ENCODE measurements at regions not wholly inside any gene's neighbourhood (a gene's known extent, or its start where the extent isn't known, plus 50 kb on each side); places are given as distances from the start of the nearest gene placed in this dataset.

- H3K4me1 ChIP-seq (ENCODE audit: control extremely low read depth in 1 of 4, control insufficient read depth in 4 of 4, insufficient read depth in 4 of 4, low read length in 3 of 4), result no peaks in the 10 kb centered on the region
- DNase-seq, result no peak
- H3K27me3 ChIP-seq (replicated peaks in 2 of 5; ENCODE audit: control insufficient read depth in 4 of 5, insufficient read depth in 5 of 5, low read length in 4 of 5), result peaks cover 0 to 14% (median 6%) of the 10 kb centered on the region in 5 experiments
- CTCF ChIA-PET, result no interaction called here
- H3K36me3 ChIP-seq (ENCODE audit: control insufficient read depth in 4 of 4, insufficient read depth in 4 of 4, low read length in 3 of 4), result no peaks in the 10 kb centered on the region
- H3K4me3 ChIP-seq (ENCODE audit: control insufficient read depth in 1 of 7, extremely low read depth in 1 of 7, insufficient read depth in 4 of 7, low read depth in 2 of 7, low read length in 6 of 7), result no peak overlapping the region
- H3K9me3 ChIP-seq (ENCODE audit: control extremely low read depth in 1 of 5, control insufficient read depth in 4 of 5, insufficient read depth in 2 of 5, low read depth in 1 of 5, low read length in 4 of 5), result peaks cover 0 to 4% (median 0%) of the 10 kb centered on the region in 5 experiments
- POLR2A ChIA-PET, result no interaction called here
- no peak overlapping the region for H3K27ac ChIP-seq (ENCODE audit: insufficient read depth in 1 of 2, low read depth in 1 of 2, low read length in 2 of 2, poor library complexity in 1 of 2, severe bottlenecking in 2 of 2)
Observed at GRCh38 chr15:79582650-79583049, 150.5 kb downstream of the MINAR1 start.

- no peaks in the 10 kb centered on the region for H3K9me3 ChIP-seq (ENCODE audit: control extremely low read depth in 1 of 5, control insufficient read depth in 4 of 5, insufficient read depth in 2 of 5, low read depth in 1 of 5, low read length in 4 of 5)
- 85% methylated on average over 5 of the region's 6 CpGs for WGBS (ENCODE audit: insufficient coverage)
- no peaks in the 10 kb centered on the region for H3K4me1 ChIP-seq (ENCODE audit: control extremely low read depth in 1 of 4, control insufficient read depth in 4 of 4, insufficient read depth in 4 of 4, low read length in 3 of 4)
- DNase-seq, result no peak
- CTCF ChIA-PET, result interaction anchor here (5.1 kb wide), 1 partner anchor 211 kb away, joined by 31 read pairs; no protein-coding TSS in a partner anchor
- H3K27me3 ChIP-seq (replicated peaks in 2 of 5; ENCODE audit: control insufficient read depth in 4 of 5, insufficient read depth in 5 of 5, low read length in 4 of 5), result peaks cover 0 to 9% (median 5%) of the 10 kb centered on the region in 5 experiments
- H3K27ac ChIP-seq (ENCODE audit: insufficient read depth in 1 of 2, low read depth in 1 of 2, low read length in 2 of 2, poor library complexity in 1 of 2, severe bottlenecking in 2 of 2), result no peak overlapping the region
- POLR2A ChIA-PET, result no interaction called here
- H3K4me3 ChIP-seq (ENCODE audit: control insufficient read depth in 1 of 7, extremely low read depth in 1 of 7, insufficient read depth in 4 of 7, low read depth in 2 of 7, low read length in 6 of 7), result no peak overlapping the region
- no peaks in the 10 kb centered on the region for H3K36me3 ChIP-seq (ENCODE audit: control insufficient read depth in 4 of 4, insufficient read depth in 4 of 4, low read length in 3 of 4)
Observed at GRCh38 chr15:79592126-79592525, 160.0 kb downstream of the MINAR1 start.

- H3K4me3 ChIP-seq (ENCODE audit: control insufficient read depth in 1 of 7, extremely low read depth in 1 of 7, insufficient read depth in 4 of 7, low read depth in 2 of 7, low read length in 6 of 7), result no peak overlapping the region
- H3K4me1 ChIP-seq (ENCODE audit: control extremely low read depth in 1 of 4, control insufficient read depth in 4 of 4, insufficient read depth in 4 of 4, low read length in 3 of 4), result no peaks in the 10 kb centered on the region
- no peaks in the 10 kb centered on the region for H3K9me3 ChIP-seq (ENCODE audit: control extremely low read depth in 1 of 5, control insufficient read depth in 4 of 5, insufficient read depth in 2 of 5, low read depth in 1 of 5, low read length in 4 of 5)
- 72% methylated on average over 3 of the region's 4 CpGs for WGBS (ENCODE audit: insufficient coverage)
- ChIA-PET POLR2A (no interaction called here), CTCF (interaction anchor here (1.6 to 5.1 kb wide), 2 partner anchors 213 to 256 kb away, joined by 4 to 31 read pairs; no protein-coding TSS in a partner anchor)
- no peak overlapping the region for H3K27ac ChIP-seq (ENCODE audit: insufficient read depth in 1 of 2, low read depth in 1 of 2, low read length in 2 of 2, poor library complexity in 1 of 2, severe bottlenecking in 2 of 2)
- H3K36me3 ChIP-seq (ENCODE audit: control insufficient read depth in 4 of 4, insufficient read depth in 4 of 4, low read length in 3 of 4), result no peaks in the 10 kb centered on the region
- peaks cover 0 to 8% (median 5%) of the 10 kb centered on the region in 5 experiments for H3K27me3 ChIP-seq (replicated peaks in 2 of 5; ENCODE audit: control insufficient read depth in 4 of 5, insufficient read depth in 5 of 5, low read length in 4 of 5)
- DNase-seq, result no peak
Observed at GRCh38 chr15:79593119-79593869, 161.2 kb downstream of the MINAR1 start.

DNA sequence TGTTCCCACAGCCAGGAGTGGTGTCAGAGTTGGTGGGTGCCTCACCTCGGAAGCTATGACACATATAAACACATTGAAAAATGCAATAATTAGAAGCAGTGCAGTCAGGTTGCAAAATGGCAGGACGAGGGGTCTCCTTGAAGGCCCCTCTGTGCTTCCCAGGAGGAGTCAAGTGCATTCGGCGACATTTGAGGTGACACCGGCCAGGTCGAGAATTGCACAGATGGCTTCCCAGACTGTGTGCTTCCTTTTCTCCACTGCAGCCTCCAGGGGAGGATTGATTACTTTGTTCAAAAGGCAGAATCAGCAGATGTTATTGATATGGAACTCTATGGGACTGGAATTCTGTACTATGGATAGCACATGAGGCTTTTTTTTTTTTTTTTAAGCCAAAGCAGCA is 163.2 kb downstream of the MINAR1 start:
- no peaks in the 10 kb centered on the region for H3K36me3 ChIP-seq (ENCODE audit: control insufficient read depth in 4 of 4, insufficient read depth in 4 of 4, low read length in 3 of 4)
- H3K9me3 ChIP-seq (ENCODE audit: control extremely low read depth in 1 of 5, control insufficient read depth in 4 of 5, insufficient read depth in 2 of 5, low read depth in 1 of 5, low read length in 4 of 5), result no peaks in the 10 kb centered on the region
- ChIA-PET POLR2A (no interaction called here), CTCF (interaction anchor here (0.7 to 5.1 kb wide), 9 partner anchors 10 to 242 kb away, joined by 3 to 77 read pairs (median 4); no protein-coding TSS in a partner anchor)
- peaks cover 0 to 14% (median 5%) of the 10 kb centered on the region in 5 experiments for H3K27me3 ChIP-seq (replicated peaks in 2 of 5; ENCODE audit: control insufficient read depth in 4 of 5, insufficient read depth in 5 of 5, low read length in 4 of 5)
- no peaks in the 10 kb centered on the region for H3K4me1 ChIP-seq (ENCODE audit: control extremely low read depth in 1 of 4, control insufficient read depth in 4 of 4, insufficient read depth in 4 of 4, low read length in 3 of 4)
- H3K27ac ChIP-seq (ENCODE audit: insufficient read depth in 1 of 2, low read depth in 1 of 2, low read length in 2 of 2, poor library complexity in 1 of 2, severe bottlenecking in 2 of 2), result no peak overlapping the region
- 96% methylated on average over 5 of the region's 6 CpGs for WGBS (ENCODE audit: insufficient coverage)
- no peak for DNase-seq
- H3K4me3 ChIP-seq (ENCODE audit: control insufficient read depth in 1 of 7, extremely low read depth in 1 of 7, insufficient read depth in 4 of 7, low read depth in 2 of 7, low read length in 6 of 7), result no peak overlapping the region

DNA sequence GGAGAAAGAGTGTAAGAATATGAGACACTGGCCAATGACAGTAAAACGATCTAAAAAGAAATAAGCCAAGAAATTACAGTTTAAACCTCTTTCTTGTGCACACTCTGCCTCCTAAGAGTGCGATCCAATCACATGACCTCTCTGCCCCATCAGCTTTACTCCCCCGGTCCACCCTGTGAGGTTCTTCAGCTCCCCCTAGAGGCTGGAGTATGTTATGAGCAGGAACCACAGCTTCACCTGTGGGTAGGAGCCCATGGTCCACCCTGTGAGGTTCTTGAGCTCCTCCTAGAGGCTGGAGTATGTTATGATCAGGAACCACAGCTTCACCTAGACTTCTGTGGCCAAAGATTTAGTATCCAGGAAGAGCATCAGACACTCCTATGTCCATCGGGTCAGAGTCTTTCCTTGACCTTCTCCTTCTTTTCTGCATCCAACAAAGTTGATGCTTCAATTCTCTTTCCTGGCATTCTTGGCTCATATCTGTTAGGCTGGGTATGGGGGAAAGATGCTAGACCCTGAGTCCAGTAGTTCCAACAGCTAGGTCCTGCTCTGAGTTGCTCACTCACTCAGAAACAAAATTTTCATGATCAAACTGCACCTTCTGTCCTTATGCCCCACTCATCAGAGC is 164.0 kb downstream of the MINAR1 start:
- no peak overlapping the region for H3K4me3 ChIP-seq (ENCODE audit: control insufficient read depth in 1 of 7, extremely low read depth in 1 of 7, insufficient read depth in 4 of 7, low read depth in 2 of 7, low read length in 6 of 7)
- DNase-seq, result peak; percentile 89 to 94 (median 93)
- WGBS (ENCODE audit: insufficient coverage), result 70% methylated on average over 3 of the region's 4 CpGs
- no peaks in the 10 kb centered on the region for H3K36me3 ChIP-seq (ENCODE audit: control insufficient read depth in 4 of 4, insufficient read depth in 4 of 4, low read length in 3 of 4)
- ChIA-PET CTCF (interaction anchor here (0.5 to 5.0 kb wide), 13 partner anchors 10 to 270 kb away, joined by 3 to 77 read pairs (median 4); no protein-coding TSS in a partner anchor), POLR2A (interaction anchor here (0.8 kb wide), 1 partner anchor 12 kb away, joined by 3 read pairs; no protein-coding TSS in a partner anchor)
- no peaks in the 10 kb centered on the region for H3K4me1 ChIP-seq (ENCODE audit: control extremely low read depth in 1 of 4, control insufficient read depth in 4 of 4, insufficient read depth in 4 of 4, low read length in 3 of 4)
- peaks cover 0 to 19% (median 5%) of the 10 kb centered on the region in 5 experiments for H3K27me3 ChIP-seq (replicated peaks in 2 of 5; ENCODE audit: control insufficient read depth in 4 of 5, insufficient read depth in 5 of 5, low read length in 4 of 5)
- H3K9me3 ChIP-seq (ENCODE audit: control extremely low read depth in 1 of 5, control insufficient read depth in 4 of 5, insufficient read depth in 2 of 5, low read depth in 1 of 5, low read length in 4 of 5), result no peaks in the 10 kb centered on the region
- H3K27ac ChIP-seq (ENCODE audit: insufficient read depth in 1 of 2, low read depth in 1 of 2, low read length in 2 of 2, poor library complexity in 1 of 2, severe bottlenecking in 2 of 2), result no peak overlapping the region

- Histone ChIP-seq H3K27ac (ENCODE audit: insufficient read depth in 1 of 2, low read depth in 1 of 2, low read length in 2 of 2, poor library complexity in 1 of 2, severe bottlenecking in 2 of 2) (no peak overlapping the region), H3K27me3 (replicated peaks in 2 of 5; ENCODE audit: control insufficient read depth in 4 of 5, insufficient read depth in 5 of 5, low read length in 4 of 5) (peaks cover 0 to 27% (median 0%) of the 10 kb centered on the region in 5 experiments), H3K36me3 (ENCODE audit: control insufficient read depth in 4 of 4, insufficient read depth in 4 of 4, low read length in 3 of 4) (no peaks in the 10 kb centered on the region), H3K4me1 (ENCODE audit: control extremely low read depth in 1 of 4, control insufficient read depth in 4 of 4, insufficient read depth in 4 of 4, low read length in 3 of 4) (no peaks in the 10 kb centered on the region), H3K9me3 (ENCODE audit: control extremely low read depth in 1 of 5, control insufficient read depth in 4 of 5, insufficient read depth in 2 of 5, low read depth in 1 of 5, low read length in 4 of 5) (no peaks in the 10 kb centered on the region), H3K4me3 (ENCODE audit: control insufficient read depth in 1 of 7, extremely low read depth in 1 of 7, insufficient read depth in 4 of 7, low read depth in 2 of 7, low read length in 6 of 7) (no peak overlapping the region)
- ChIA-PET POLR2A (no interaction called here), CTCF (interaction anchor here (1.3 to 5.0 kb wide), 3 partner anchors 10 to 259 kb away, joined by 5 to 77 read pairs (median 5); no protein-coding TSS in a partner anchor)
- 86% methylated on average over 1 of the region's 1 CpG for WGBS (ENCODE audit: insufficient coverage)
- DNase-seq, result no peak
Observed at GRCh38 chr15:79598639-79599038, 166.5 kb downstream of the MINAR1 start.
